ENCODE measurements at regions not wholly inside any gene's neighbourhood (a gene's known extent, or its start where the extent isn't known, plus 50 kb on each side); places are given as distances from the start of the nearest gene placed in this dataset.

DNA sequence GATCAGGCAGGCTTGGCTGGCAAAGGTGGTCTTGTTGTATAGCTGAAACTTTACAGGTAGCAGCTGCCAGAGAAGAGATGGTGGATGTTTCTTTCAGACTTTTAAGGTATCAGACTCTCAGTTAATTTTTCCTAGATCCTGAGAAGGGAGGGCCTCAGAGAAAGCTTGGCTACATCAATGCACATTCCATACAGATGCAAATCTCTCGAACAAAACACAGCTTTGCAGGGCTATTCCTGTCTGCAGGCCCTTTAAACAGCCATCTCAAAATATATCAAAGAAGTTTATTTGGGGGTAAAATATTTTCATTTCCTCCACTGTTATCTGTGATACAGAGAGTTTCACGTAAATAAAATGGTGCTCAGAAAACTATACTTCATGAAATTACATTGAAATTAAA lies 1584.4 kb downstream of the EFNA5 start:
- no peak overlapping the region for H3K27ac ChIP-seq
- TF ChIP-seq CTCF (IDR thresholded peaks at IDR 0.05) = no peak

DNA sequence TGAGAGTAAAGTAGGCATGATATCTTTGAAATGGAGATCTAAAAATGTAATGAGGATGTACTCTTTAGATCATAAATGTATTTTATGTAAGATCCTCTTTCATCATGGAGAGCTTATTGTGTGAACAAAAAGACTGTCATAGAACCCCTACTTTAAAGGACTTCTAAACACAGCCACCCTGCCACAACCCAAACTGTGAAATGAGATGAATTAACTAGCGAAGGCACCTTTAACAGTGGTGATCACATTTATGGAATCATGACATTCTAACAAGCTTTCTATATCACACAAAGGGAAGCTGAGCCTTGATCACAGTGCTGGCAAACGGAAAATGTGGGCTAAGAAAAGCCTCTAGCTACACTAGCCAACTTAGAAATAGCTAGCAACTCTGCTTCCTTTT lies 1585.2 kb downstream of the EFNA5 start:
- H3K4me1 ChIP-seq (ENCODE audit: control insufficient read depth in 1 of 2, insufficient read depth in 1 of 2, low read depth in 1 of 2, low read length in 1 of 2) = no peaks in the 10 kb centered on the region
- H3K4me3 ChIP-seq (ENCODE audit: low read depth in 1 of 2, low read length in 1 of 2) = no peak overlapping the region
- no peak for TF ChIP-seq CTCF (IDR thresholded peaks at IDR 0.05)
- H3K27me3 ChIP-seq = no peaks in the 10 kb centered on the region
- H3K9me3 ChIP-seq = no peaks in the 10 kb centered on the region
- H3K27ac ChIP-seq = no peak overlapping the region
- no peaks in the 10 kb centered on the region for H3K36me3 ChIP-seq

More for the DNA sequence above, 1584.4 kb downstream of the EFNA5 start:
- H3K4me3 ChIP-seq (ENCODE audit: low read depth in 1 of 2, low read length in 1 of 2) = no peak overlapping the region
- H3K9me3 ChIP-seq = no peaks in the 10 kb centered on the region
- no peaks in the 10 kb centered on the region for H3K4me1 ChIP-seq (ENCODE audit: control insufficient read depth in 1 of 2, insufficient read depth in 1 of 2, low read depth in 1 of 2, low read length in 1 of 2)
- no peaks in the 10 kb centered on the region for H3K36me3 ChIP-seq
- H3K27me3 ChIP-seq = no peaks in the 10 kb centered on the region

DNA sequence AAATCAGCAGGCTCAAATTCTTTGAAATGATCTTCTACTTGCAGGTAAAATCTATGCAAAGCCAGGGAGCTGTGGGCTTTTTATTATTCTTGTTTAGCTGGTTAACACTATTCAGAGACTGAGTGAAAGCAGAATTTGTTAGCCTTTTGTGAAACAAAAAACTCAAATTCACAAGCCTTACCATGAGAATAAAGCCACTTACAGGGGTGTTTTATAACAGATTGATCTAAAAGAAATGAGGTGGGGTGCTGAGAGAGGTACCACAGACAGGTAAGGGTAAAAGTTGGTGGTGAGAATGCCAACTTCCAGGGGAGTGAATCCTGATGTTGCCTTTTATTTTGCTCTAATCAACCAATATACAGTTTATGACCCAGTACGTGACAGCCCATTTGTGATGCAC lies 1585.6 kb downstream of the EFNA5 start:
- H3K36me3 ChIP-seq = no peaks in the 10 kb centered on the region
- no peaks in the 10 kb centered on the region for H3K4me1 ChIP-seq (ENCODE audit: control insufficient read depth in 1 of 2, insufficient read depth in 1 of 2, low read depth in 1 of 2, low read length in 1 of 2)
- H3K27ac ChIP-seq = no peak overlapping the region
- TF ChIP-seq CTCF (IDR thresholded peaks at IDR 0.05) = no peak
- H3K9me3 ChIP-seq = no peaks in the 10 kb centered on the region
- H3K27me3 ChIP-seq = no peaks in the 10 kb centered on the region
- no peak overlapping the region for H3K4me3 ChIP-seq (ENCODE audit: low read depth in 1 of 2, low read length in 1 of 2)

DNA sequence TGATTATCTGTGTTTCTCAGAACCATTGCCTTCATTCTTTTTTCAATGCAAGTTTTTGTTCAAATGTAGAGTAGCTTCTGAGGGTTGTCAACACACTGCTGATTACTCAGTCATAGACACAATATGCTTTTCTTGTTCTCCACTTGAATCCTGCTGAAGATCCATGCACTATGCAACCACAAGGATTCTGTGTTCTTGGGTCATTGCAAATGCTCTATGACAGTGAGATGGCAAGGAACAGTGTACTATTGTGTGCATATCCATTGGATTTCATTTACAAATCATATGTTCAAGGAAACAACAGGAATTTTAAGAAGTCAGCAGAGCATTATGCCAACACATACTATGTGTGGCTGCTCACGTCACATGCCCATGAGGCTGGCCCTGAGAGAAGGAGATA lies 1590.2 kb downstream of the EFNA5 start:
- Histone ChIP-seq H3K27ac (no peak overlapping the region), H3K36me3 (no peaks in the 10 kb centered on the region), H3K9me3 (no peaks in the 10 kb centered on the region), H3K4me3 (ENCODE audit: low read depth in 1 of 2, low read length in 1 of 2) (no peak overlapping the region), H3K27me3 (no peaks in the 10 kb centered on the region), H3K4me1 (ENCODE audit: control insufficient read depth in 1 of 2, insufficient read depth in 1 of 2, low read depth in 1 of 2, low read length in 1 of 2) (no peaks in the 10 kb centered on the region)
- TF ChIP-seq CTCF (IDR thresholded peaks at IDR 0.05) = no peak

- no peak overlapping the region for H3K4me3 ChIP-seq (ENCODE audit: low read depth in 1 of 2, low read length in 1 of 2)
- no peak for TF ChIP-seq CTCF (IDR thresholded peaks at IDR 0.05)
- H3K9me3 ChIP-seq = no peaks in the 10 kb centered on the region
- no peaks in the 10 kb centered on the region for H3K36me3 ChIP-seq
- no peak overlapping the region for H3K27ac ChIP-seq
- no peaks in the 10 kb centered on the region for H3K27me3 ChIP-seq
- no peaks in the 10 kb centered on the region for H3K4me1 ChIP-seq (ENCODE audit: control insufficient read depth in 1 of 2, insufficient read depth in 1 of 2, low read depth in 1 of 2, low read length in 1 of 2)
Measured at GRCh38 chr5:106076655-106077054, 1594.1 kb downstream of the EFNA5 start.

DNA sequence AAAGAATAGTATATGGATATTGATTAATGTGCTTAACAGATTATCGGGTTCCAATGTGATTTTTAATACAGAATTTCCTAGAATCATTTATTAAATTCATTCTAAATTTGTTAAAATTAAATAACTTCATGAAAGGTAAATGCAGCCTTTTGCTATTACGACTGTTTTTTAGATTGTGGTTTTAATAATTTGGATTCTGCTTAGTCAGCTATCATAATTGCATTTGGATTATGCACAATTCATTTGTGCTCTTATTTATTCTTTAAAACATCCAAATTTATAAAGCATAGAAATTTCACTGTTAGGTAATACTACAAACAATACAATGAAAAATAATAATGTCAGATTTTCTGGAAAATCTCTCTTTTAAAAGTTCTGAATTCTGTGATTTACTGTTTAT lies 1598.5 kb downstream of the EFNA5 start:
- H3K9me3 ChIP-seq = no peaks in the 10 kb centered on the region
- no peak for TF ChIP-seq CTCF (IDR thresholded peaks at IDR 0.05)
- H3K4me1 ChIP-seq (ENCODE audit: control insufficient read depth in 1 of 2, insufficient read depth in 1 of 2, low read depth in 1 of 2, low read length in 1 of 2) = no peaks in the 10 kb centered on the region
- H3K36me3 ChIP-seq = no peaks in the 10 kb centered on the region
- H3K27me3 ChIP-seq = no peaks in the 10 kb centered on the region
- H3K27ac ChIP-seq = no peak overlapping the region
- H3K4me3 ChIP-seq (ENCODE audit: low read depth in 1 of 2, low read length in 1 of 2) = no peak overlapping the region

Measured in neutrophil (primary cell).